ENCODE measurements at regions not wholly inside any gene's neighbourhood (a gene's known extent, or its start where the extent isn't known, plus 50 kb on each side); places are given as distances from the start of the nearest gene placed in this dataset.

DNA sequence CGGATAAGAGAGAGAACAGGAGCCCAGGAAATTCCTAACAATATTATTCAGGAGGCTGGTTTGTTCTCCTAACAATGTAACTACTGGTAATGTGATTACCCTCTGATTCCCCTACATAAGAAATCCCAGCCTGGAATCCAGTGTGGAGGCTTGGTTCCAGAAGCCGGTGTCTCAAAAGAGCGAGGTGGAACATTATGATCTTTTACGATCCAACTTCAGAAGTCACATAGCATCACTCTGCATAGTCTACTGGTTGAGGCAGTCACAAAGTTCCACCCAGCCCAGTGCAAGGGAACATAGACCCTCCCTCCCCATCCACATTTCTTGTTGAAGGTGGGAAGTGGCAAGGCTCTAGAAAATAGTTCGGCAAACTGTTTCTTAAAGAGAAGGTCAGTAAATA is 81.6 kb upstream of the GALNT15 start:
- Histone ChIP-seq H3K4me3 (no peak overlapping the region), H3K4me1 (peaks cover 0 to 23% (median 12%) of the 10 kb centered on the region in 3 donors), H3K36me3 (no peaks in the 10 kb centered on the region), H3K9me3 (no peaks in the 10 kb centered on the region), H3K27me3 (no peaks in the 10 kb centered on the region), H3K27ac (no peak overlapping the region)
- ATAC-seq, result no peak
- WGBS, 2 donors (ENCODE audit: low coverage in 1 of 2), result 83 to 84% methylated on average over 4 to 5 of the region's 5 CpGs
- TF ChIP-seq CTCF (IDR thresholded peaks at IDR 0.05), result no peak
- no peak for TF ChIP-seq POLR2AphosphoS5 (IDR thresholded peaks at IDR 0.05)
- TF ChIP-seq EP300 (IDR thresholded peaks at IDR 0.05), result no peak

DNA sequence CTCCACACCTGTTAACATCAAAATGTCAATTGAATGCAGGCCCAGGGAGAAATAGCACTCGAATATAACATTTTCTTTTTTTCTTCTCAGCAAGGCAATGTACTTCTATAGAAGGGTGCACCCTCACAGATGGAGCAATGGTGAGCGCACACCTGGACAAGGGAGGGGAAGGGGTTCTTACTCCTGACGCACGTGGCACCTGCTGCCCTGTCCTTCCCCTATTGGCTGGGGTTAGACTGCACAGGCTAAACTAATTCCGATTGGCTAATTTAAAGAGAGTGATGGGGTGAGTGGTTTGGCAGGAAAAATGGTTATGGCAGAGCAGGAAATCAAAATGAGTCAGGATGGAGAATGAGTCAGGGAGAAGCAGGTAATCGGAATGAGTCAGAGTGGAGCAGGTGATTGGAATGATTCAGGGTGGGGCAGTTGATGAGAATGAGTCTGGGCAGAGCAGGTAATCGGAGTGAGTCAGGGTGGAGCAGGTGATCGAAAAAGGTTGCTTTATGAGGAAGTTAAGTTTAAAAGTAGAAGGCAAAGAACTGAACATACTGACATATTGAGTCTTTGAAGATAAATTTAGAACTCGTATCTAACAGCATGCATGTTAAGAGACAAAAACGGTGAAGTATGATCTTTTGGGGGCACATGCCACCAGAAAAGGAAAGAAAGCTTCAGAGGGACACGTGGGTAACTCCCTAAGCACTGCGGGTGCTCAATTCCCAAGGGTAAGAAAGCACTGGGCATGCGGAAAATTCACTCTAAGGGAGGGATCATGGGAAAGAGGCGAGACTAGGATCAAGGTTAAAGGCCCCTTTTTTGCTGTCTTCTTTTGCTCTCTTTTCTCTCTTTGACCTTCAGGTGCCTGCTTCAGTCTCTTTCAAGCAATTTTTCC is 72.9 kb upstream of the GALNT15 start:
- H3K9me3 ChIP-seq, result no peaks in the 10 kb centered on the region
- 83 to 87% methylated on average over 9 to 14 of the region's 14 CpGs for WGBS, 2 donors (ENCODE audit: low coverage in 1 of 2)
- H3K27me3 ChIP-seq, result no peaks in the 10 kb centered on the region
- no peak overlapping the region for H3K27ac ChIP-seq
- H3K36me3 ChIP-seq, result no peaks in the 10 kb centered on the region
- H3K4me3 ChIP-seq, result no peak overlapping the region
- H3K4me1 ChIP-seq, result no peaks in the 10 kb centered on the region
- ATAC-seq, result no peak
- TF ChIP-seq POLR2A (IDR thresholded peaks at IDR 0.05) (no peak), EP300 (IDR thresholded peaks at IDR 0.05) (no peak), POLR2AphosphoS5 (IDR thresholded peaks at IDR 0.05) (no peak), CTCF (IDR thresholded peaks at IDR 0.05) (no peak)

DNA sequence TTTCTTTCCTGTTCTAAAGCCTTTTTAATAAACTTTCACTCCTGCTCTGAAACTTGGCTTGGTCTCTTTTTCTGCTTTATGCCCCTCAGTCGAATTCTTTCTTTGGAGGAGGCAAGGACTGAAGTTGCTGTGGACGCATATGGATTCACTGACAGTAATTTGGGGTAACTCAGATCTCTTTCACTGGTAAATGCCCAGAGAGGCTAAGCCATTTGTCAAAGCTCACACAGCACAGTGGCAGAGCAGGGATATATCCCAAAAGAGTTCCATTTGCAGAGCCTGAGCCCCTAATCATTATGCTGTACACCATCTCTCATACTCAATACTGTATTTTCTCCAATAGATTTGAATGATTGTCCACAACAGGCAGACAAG is 72.3 kb upstream of the GALNT15 start:
- H3K4me3 ChIP-seq, result no peak overlapping the region
- no peaks in the 10 kb centered on the region for H3K9me3 ChIP-seq
- no peak for ATAC-seq
- no peaks in the 10 kb centered on the region for H3K4me1 ChIP-seq
- no peaks in the 10 kb centered on the region for H3K36me3 ChIP-seq
- no peaks in the 10 kb centered on the region for H3K27me3 ChIP-seq
- 65% methylated on average over 2 of the region's 2 CpGs; no CpG with 5 or more reads in 1 of the 2 donors for WGBS, 2 donors (ENCODE audit: low coverage in 1 of 2)
- no peak for TF ChIP-seq EP300 (IDR thresholded peaks at IDR 0.05)
- no peak for TF ChIP-seq CTCF (IDR thresholded peaks at IDR 0.05)
- no peak for TF ChIP-seq POLR2A (IDR thresholded peaks at IDR 0.05)
- no peak for TF ChIP-seq POLR2AphosphoS5 (IDR thresholded peaks at IDR 0.05)
- H3K27ac ChIP-seq, result no peak overlapping the region

DNA sequence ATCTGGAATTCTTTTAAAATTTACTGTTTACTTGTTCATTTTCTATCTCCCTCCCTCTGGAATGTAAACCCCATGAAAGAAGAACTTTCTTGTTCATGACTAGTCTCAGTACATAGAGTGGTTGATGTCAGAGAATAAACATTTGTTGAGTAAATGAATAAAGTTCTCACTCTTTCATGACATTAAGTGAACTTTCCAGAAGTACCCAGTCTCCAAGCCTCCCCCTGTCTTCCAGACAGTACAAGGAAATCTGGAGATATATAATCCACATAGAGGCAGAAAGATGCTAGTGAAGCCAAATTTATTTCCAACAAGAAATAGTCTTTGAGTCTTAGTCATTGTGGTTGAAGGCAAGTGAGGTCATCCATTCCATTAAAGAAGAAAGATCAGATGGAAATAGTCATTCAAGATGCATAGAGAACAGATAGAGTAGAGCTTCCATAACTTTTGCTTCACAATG is 71.5 kb upstream of the GALNT15 start:
- H3K4me3 ChIP-seq, result no peak overlapping the region
- peak; percentile 44 for ATAC-seq
- H3K27me3 ChIP-seq, result no peaks in the 10 kb centered on the region
- H3K4me1 ChIP-seq, result no peaks in the 10 kb centered on the region
- H3K36me3 ChIP-seq, result no peaks in the 10 kb centered on the region
- no peaks in the 10 kb centered on the region for H3K9me3 ChIP-seq
- TF ChIP-seq POLR2A (IDR thresholded peaks at IDR 0.05) (no peak), CTCF (IDR thresholded peaks at IDR 0.05) (no peak), POLR2AphosphoS5 (IDR thresholded peaks at IDR 0.05) (no peak), EP300 (IDR thresholded peaks at IDR 0.05) (no peak)
- H3K27ac ChIP-seq, result peak overlapping the region in 1 of 4 donors; percentile 56

DNA sequence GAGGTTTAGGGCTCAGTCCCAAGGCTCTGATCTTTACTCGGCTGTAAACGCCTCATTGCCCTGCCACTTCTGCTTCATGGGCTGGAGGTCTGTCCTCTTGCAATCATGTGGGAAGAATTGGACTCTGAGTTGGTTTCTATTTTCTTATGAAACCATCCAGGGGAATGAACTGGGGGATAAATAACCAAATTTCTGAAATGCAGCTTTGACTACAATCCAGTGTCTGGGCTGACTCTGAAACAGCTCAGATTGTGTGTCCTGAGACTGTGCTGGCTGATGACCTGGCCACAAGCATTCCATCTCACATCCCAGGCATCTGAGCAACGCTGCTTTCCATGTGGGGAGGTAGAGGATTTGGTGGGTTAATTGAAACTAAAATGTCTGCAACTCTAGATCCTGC is 71.0 kb upstream of the GALNT15 start:
- Histone ChIP-seq H3K4me3 (no peak overlapping the region), H3K36me3 (no peaks in the 10 kb centered on the region), H3K27ac (peak overlapping the region in 1 of 4 donors; percentile 56), H3K9me3 (no peaks in the 10 kb centered on the region), H3K27me3 (no peaks in the 10 kb centered on the region), H3K4me1 (no peaks in the 10 kb centered on the region)
- 60% methylated on average over 1 of the region's 3 CpGs; no CpG with 5 or more reads in 1 of the 2 donors for WGBS, 2 donors (ENCODE audit: low coverage in 1 of 2)
- ATAC-seq, result peak; percentile 73
- TF ChIP-seq CTCF (IDR thresholded peaks at IDR 0.05) (no peak), POLR2AphosphoS5 (IDR thresholded peaks at IDR 0.05) (no peak), EP300 (IDR thresholded peaks at IDR 0.05) (no peak), POLR2A (IDR thresholded peaks at IDR 0.05) (no peak)
